NCI-H1436 (cell line): ENCODE measurements at regions not wholly inside any gene's neighbourhood (a gene's known extent, or its start where the extent isn't known, plus 50 kb on each side); places are given as distances from the start of the nearest gene placed in this dataset.
"Not testable (repeated sequence)": the region's sequence is repeated elsewhere in the genome, so short reads cannot be mapped to it uniquely, and the experiment has no call there.

ENCODE experiments used
- DNase-seq: peaks from one replicate; lab custom pipeline; 2025; lab: John Stamatoyannopoulos, UW

- no peak for DNase-seq
Measured at GRCh38 chr9:29609282-29609681, 2036.0 kb upstream of the C9orf72 start.

GRCh38 chr9:29613773-29614172 lies 2040.5 kb upstream of the C9orf72 start:
- DNase-seq: no peak

- DNase-seq: no peak
Measured at GRCh38 chr9:29616844-29617243, 2043.6 kb upstream of the C9orf72 start.

GRCh38 chr9:29625292-29625731 lies 2052.0 kb upstream of the C9orf72 start:
- DNase-seq: no peak

- no peak for DNase-seq
Measured at GRCh38 chr9:29625931-29626330, 2052.7 kb upstream of the C9orf72 start.

- not testable (repeated sequence) for DNase-seq
Measured at GRCh38 chr9:29628856-29629255, 2055.6 kb upstream of the C9orf72 start.

GRCh38 chr9:29637471-29638237 lies 2064.4 kb upstream of the C9orf72 start:
- no peak for DNase-seq

- no peak for DNase-seq
Measured at GRCh38 chr9:29640507-29640906, 2067.2 kb upstream of the C9orf72 start.

GRCh38 chr9:29644514-29644913 lies 2071.2 kb upstream of the C9orf72 start:
- DNase-seq: no peak

GRCh38 chr9:29647451-29647850 lies 2074.2 kb upstream of the C9orf72 start:
- DNase-seq: no peak

GRCh38 chr9:29648132-29648531 lies 2074.9 kb upstream of the C9orf72 start:
- no peak for DNase-seq

GRCh38 chr9:29648601-29649000 lies 2075.3 kb upstream of the C9orf72 start:
- no peak for DNase-seq

- no peak for DNase-seq
Measured at GRCh38 chr9:29656641-29657406, 2083.5 kb upstream of the C9orf72 start.

- no peak for DNase-seq
Measured at GRCh38 chr9:29657821-29658220, 2084.5 kb upstream of the C9orf72 start.

- DNase-seq: no peak
Measured at GRCh38 chr9:29659014-29659413, 2085.7 kb upstream of the C9orf72 start.

GRCh38 chr9:29659736-29660135 lies 2086.5 kb upstream of the C9orf72 start:
- no peak for DNase-seq

GRCh38 chr9:29668732-29669131 lies 2095.5 kb upstream of the C9orf72 start:
- DNase-seq: no peak

- DNase-seq: no peak
Measured at GRCh38 chr9:29669613-29670012, 2096.3 kb upstream of the C9orf72 start.

- no peak for DNase-seq
Measured at GRCh38 chr9:29685531-29685930, 2112.2 kb upstream of the C9orf72 start.

GRCh38 chr9:29691145-29691544 lies 2117.9 kb upstream of the C9orf72 start:
- DNase-seq: no peak

- no peak for DNase-seq
Measured at GRCh38 chr9:29691758-29692407, 2118.6 kb upstream of the C9orf72 start.

- no peak for DNase-seq
Measured at GRCh38 chr9:29697011-29697410, 2123.7 kb upstream of the C9orf72 start.

GRCh38 chr9:29701559-29701958 lies 2128.3 kb upstream of the C9orf72 start:
- DNase-seq: no peak
